ENCODE measurements at regions not wholly inside any gene's neighbourhood (a gene's known extent, or its start where the extent isn't known, plus 50 kb on each side); places are given as distances from the start of the nearest gene placed in this dataset.

- TF ChIP-seq CHD1 (IDR thresholded peaks at IDR 0.05; ENCODE audit: low read depth, low read length) (no peak), RAD21 (IDR thresholded peaks at IDR 0.05; ENCODE audit: low read length) (no peak), ELK1 (IDR thresholded peaks at IDR 0.05; ENCODE audit: borderline replicate concordance, low read depth, low read length) (no peak), USF2 (IDR thresholded peaks at IDR 0.05; ENCODE audit: low read depth, low read length) (no peak), MXI1 (IDR thresholded peaks at IDR 0.05; ENCODE audit: borderline replicate concordance, low read depth, low read length) (no peak), CEBPB (IDR thresholded peaks at IDR 0.05; ENCODE audit: low read depth, low read length) (no peak), RCOR1 (IDR thresholded peaks at IDR 0.05; ENCODE audit: insufficient replicate concordance, low read length) (no peak), SMC3 (IDR thresholded peaks at IDR 0.05; ENCODE audit: low read depth, low read length) (no peak), FOS (IDR thresholded peaks at IDR 0.05; ENCODE audit: low read depth, low read length) (no peak), NFE2L2 (IDR thresholded peaks at IDR 0.05; ENCODE audit: low read depth, low read length) (no peak), MAZ (IDR thresholded peaks at IDR 0.05; ENCODE audit: borderline replicate concordance, low read depth, low read length) (no peak), CTCF (conservative IDR thresholded peaks at IDR 0.05; ENCODE audit: low read depth, low read length) (no peak), POLR2A (IDR thresholded peaks at IDR 0.05; ENCODE audit: low read depth, low read length) (no peak), RFX5 (IDR thresholded peaks at IDR 0.05; ENCODE audit: low read depth, low read length) (no peak), MAFK (IDR thresholded peaks at IDR 0.05; ENCODE audit: low read depth, low read length) (no peak), BHLHE40 (IDR thresholded peaks at IDR 0.05; ENCODE audit: low read depth, low read length) (no peak)
- no peak for ATAC-seq (ENCODE audit: low read depth)
- CTCF ChIA-PET = no interaction called here
These were observed 422.7 kb upstream of the CDH20 start for GRCh38 chr18:60910534-60910933.

More at GRCh38 chr18:60910534-60910933, 422.7 kb upstream of the CDH20 start:
- H3K79me1 ChIP-seq (ENCODE audit: low read depth in 1 of 2, low read length in 2 of 2) = no peaks in the 10 kb centered on the region
- H3K27ac ChIP-seq (ENCODE audit: insufficient read depth, low read length) = no peak overlapping the region
- POLR2A ChIA-PET (ENCODE audit: unreplicated experiment) = no interaction called here
- in situ Hi-C loops (cut with MboI; ENCODE audit: low sequenced_read_pairs) = no loop called here
- H4K5ac ChIP-seq (ENCODE audit: low read depth, low read length) = no peak overlapping the region
- H3K27me3 ChIP-seq (ENCODE audit: control insufficient read depth, insufficient read depth, low read length) = no peaks in the 10 kb centered on the region
- H3K4ac ChIP-seq (ENCODE audit: low read depth, low read length) = no peak overlapping the region
- no peak overlapping the region for H3K4me2 ChIP-seq (ENCODE audit: low read depth, low read length)
- no TSS peak for BruUV-seq (replicated peaks)
- H3K9me3 ChIP-seq (ENCODE audit: control insufficient read depth, insufficient read depth, low read length) = peaks cover 2% of the 10 kb centered on the region; the same call in 1 of the 2 replicates
- no peak overlapping the region for H4K8ac ChIP-seq (ENCODE audit: low read depth in 2 of 2, low read length in 2 of 2)
- no peaks in the 10 kb centered on the region for H3K36me3 ChIP-seq (ENCODE audit: control insufficient read depth, insufficient read depth, low read length)
- H4K91ac ChIP-seq (ENCODE audit: insufficient read depth, low read depth, low read length) = no peak overlapping the region
- no peak overlapping the region for H3K18ac ChIP-seq (ENCODE audit: low read depth, low read length)
- H3K23ac ChIP-seq (ENCODE audit: low read depth, low read length) = no peak overlapping the region
- no peak overlapping the region for H2BK5ac ChIP-seq (ENCODE audit: low read depth, low read length, poor library complexity, severe bottlenecking)
- no peak overlapping the region for H3K9ac ChIP-seq (ENCODE audit: low read depth, low read length)
- intact Hi-C loops (cut with micrococcal nuclease) = no loop called here
- H3K9me1 ChIP-seq (ENCODE audit: insufficient read depth, low read length) = no peaks in the 10 kb centered on the region
- no peak overlapping the region for H2BK120ac ChIP-seq (ENCODE audit: low read depth, low read length)
- no peak overlapping the region for H2AFZ ChIP-seq (replicated peaks; ENCODE audit: low read length, poor library complexity)
- H3K56ac ChIP-seq (ENCODE audit: extremely low read depth, insufficient read depth, low read length) = no peak overlapping the region
- no peak overlapping the region for H3K4me3 ChIP-seq (ENCODE audit: insufficient read depth, low read depth, low read length)
- no peak overlapping the region for H2BK20ac ChIP-seq (ENCODE audit: low read depth, low read length)
- no peak for DNase-seq
- H2AK9ac ChIP-seq (replicated peaks; ENCODE audit: low read depth, low read length, poor library complexity) = no peak overlapping the region
- no peak overlapping the region for H2BK15ac ChIP-seq (ENCODE audit: low read depth, low read length)
- no peaks in the 10 kb centered on the region for H4K20me1 ChIP-seq (ENCODE audit: insufficient read depth, low read length)
- H3K14ac ChIP-seq (replicated peaks; ENCODE audit: low read depth, low read length) = no peak overlapping the region
- dilution Hi-C loops (cut with HindIII; ENCODE audit: low sequenced_read_pairs, unreplicated experiment) = no loop called here
- H3K4me1 ChIP-seq (ENCODE audit: control insufficient read depth, insufficient read depth, low read length) = no peaks in the 10 kb centered on the region
- no peak overlapping the region for H2AK5ac ChIP-seq (ENCODE audit: low read depth, low read length)

Measured in IMR-90 (cell line).